Breast epithelium (tissue), 3 donors: ENCODE measurements at regions not wholly inside any gene's neighbourhood (a gene's known extent, or its start where the extent isn't known, plus 50 kb on each side); places are given as distances from the start of the nearest gene placed in this dataset.

Experiments
- CTCF ChIP-seq, 3 donors: fragments of 450-650 bp; IDR thresholded peaks; one replicate each; pipeline ENCODE4 v1.5.1; 2016 to 2017; ENCODE audit warnings: antibody characterized with exemption in 3 of 3, mild to moderate bottlenecking in 3 of 3, moderate library complexity in 3 of 3
- POLR2A ChIP-seq: fragments of 450-650 bp; IDR thresholded peaks from one replicate; pipeline ENCODE4 v1.6.1; 2016; ENCODE audit warnings: antibody characterized with exemption, mild to moderate bottlenecking, moderate library complexity
- POLR2AphosphoS5 ChIP-seq, 3 donors: sonication (generic); formaldehyde crosslinking; IDR thresholded peaks; one replicate each; pipeline ENCODE4 v1.6.1; 2017; ENCODE audit warnings: antibody characterized with exemption in 3 of 3

- no peak for TF ChIP-seq CTCF (IDR thresholded peaks at IDR 0.05)
- TF ChIP-seq POLR2AphosphoS5 (IDR thresholded peaks at IDR 0.05), result no peak
- TF ChIP-seq POLR2A, result no peak
Measured at GRCh38 chr5:67576112-67576511, 379.5 kb upstream of the CD180 start.
